ENCODE measurements at regions not wholly inside any gene's neighbourhood (a gene's known extent, or its start where the extent isn't known, plus 50 kb on each side); places are given as distances from the start of the nearest gene placed in this dataset.

DNA sequence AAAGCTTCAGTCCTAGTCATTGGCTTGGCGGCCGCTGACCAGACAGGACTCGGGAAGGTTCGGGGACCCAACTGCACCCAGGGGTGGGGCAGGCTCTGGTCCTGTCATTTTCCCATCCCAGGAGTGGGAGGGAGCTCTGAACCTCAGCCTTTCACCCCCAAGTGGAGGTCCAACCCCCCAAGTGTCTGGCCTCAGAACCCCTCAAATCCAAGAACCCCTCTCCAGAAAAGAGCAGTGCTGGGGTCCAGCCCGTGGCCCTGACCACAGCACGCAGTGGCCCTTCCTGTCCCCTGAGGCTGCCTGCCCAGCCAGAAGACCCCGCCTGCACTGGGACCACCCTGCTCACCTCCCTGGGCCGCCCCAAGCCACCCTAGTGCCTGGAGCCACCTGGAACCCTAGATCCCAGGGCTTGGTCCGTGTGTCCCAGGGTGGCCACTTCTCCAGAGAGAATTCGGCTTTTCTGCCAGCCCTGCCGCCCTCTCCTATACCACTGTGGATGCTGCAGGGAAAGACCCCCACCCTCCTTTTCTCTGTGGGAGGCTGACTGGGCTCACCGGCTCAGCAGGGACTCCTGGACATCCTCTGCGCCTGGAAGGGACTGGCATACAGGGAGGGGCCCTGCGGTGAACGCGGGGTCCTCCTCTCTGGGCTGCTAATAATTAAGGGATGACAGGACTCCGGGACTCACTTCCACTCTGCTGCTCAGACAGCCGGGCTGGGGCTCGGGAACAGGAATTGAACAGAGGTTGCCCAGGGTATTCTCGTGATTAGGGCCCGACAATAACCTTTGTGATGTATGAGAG lies 326.9 kb upstream of the SFSWAP start:
- peaks cover 10% of the 10 kb centered on the region for H3K27me3 Mint-ChIP-seq
- no peak for DNase-seq (ENCODE audit: low spot score, unreplicated experiment)
- no peak for TF ChIP-seq CTCF (IDR thresholded peaks at IDR 0.05; ENCODE audit: unreplicated experiment)
- no peaks in the 10 kb centered on the region for H3K36me3 Mint-ChIP-seq (ENCODE audit: insufficient read depth)
- H3K27ac Mint-ChIP-seq = no peak overlapping the region
- H3K4me3 Mint-ChIP-seq (ENCODE audit: low read depth) = no peak overlapping the region
- H3K4me1 Mint-ChIP-seq (ENCODE audit: low read depth) = no peaks in the 10 kb centered on the region
- H3K9me3 Mint-ChIP-seq (ENCODE audit: low read depth) = no peaks in the 10 kb centered on the region

DNA sequence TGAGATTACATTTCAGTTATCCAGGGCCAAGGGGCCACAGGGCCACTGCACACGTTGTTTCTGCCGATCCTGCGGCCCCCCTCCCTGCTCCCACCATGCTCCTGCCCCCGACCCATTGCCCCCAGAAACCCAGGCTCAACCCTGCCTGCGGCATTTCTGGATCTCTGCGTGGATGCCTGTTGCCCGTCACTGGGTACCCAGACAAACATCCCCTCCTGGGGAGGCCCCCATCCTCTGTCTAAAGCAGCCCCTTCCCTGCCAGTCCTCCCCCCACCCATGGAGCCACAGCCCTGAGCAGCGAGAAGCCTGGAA lies 326.4 kb upstream of the SFSWAP start:
- Mint-ChIP-seq H3K4me1 (ENCODE audit: low read depth) (no peaks in the 10 kb centered on the region), H3K27ac (no peak overlapping the region)
- no peak for DNase-seq (ENCODE audit: low spot score, unreplicated experiment)

DNA sequence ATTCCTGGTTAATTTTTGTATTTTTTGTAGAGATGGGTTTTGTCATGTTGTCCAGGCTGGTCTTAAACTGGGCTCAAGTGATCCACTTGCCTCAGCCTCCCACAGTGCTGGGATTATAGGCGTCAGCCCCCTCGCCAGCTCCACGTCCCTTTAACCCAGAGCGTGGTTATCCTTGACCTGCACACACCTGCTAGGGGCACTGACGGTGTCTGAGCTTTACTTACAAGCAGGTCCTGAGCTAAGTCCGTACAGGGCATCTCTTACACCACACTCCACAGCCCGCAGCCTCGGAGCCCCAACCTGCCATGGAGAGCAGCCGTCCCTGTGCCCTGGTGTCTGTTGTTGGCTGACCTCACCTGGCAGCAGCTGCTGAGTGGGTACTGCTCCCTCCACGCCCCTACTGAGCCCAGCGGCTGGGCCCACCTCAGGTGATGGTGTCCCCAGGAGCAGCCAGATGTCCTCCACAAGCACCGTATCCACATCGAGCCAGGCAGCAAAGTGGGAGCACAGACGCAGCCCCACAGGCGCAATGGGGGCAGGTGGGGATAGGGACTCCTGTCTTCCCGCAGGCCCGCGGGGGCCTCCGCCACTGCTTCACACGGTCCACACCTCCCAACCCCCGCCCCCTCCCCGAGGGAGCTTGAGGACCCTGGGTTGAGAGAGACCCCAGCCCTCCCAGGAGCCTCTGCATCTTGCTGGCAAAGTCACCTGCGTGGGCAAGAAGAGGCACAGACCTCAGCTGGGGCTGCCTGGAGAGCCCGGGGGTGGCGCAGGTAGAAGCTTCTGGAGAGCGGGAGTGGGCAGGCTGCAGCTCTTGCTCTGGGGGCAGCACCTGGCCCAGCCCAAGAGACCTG lies 325.4 kb upstream of the SFSWAP start:
- no peak for TF ChIP-seq CTCF (IDR thresholded peaks at IDR 0.05; ENCODE audit: unreplicated experiment)
- no peak overlapping the region for H3K4me3 Mint-ChIP-seq (ENCODE audit: low read depth)
- H3K27me3 Mint-ChIP-seq = peaks cover 9% of the 10 kb centered on the region
- no peaks in the 10 kb centered on the region for H3K4me1 Mint-ChIP-seq (ENCODE audit: low read depth)
- no peak overlapping the region for H3K27ac Mint-ChIP-seq
- DNase-seq (ENCODE audit: low spot score, unreplicated experiment) = no peak
- no peaks in the 10 kb centered on the region for H3K36me3 Mint-ChIP-seq (ENCODE audit: insufficient read depth)
- H3K9me3 Mint-ChIP-seq (ENCODE audit: low read depth) = no peaks in the 10 kb centered on the region

More for the DNA sequence above, 326.4 kb upstream of the SFSWAP start:
- no peak overlapping the region for H3K4me3 Mint-ChIP-seq (ENCODE audit: low read depth)
- H3K9me3 Mint-ChIP-seq (ENCODE audit: low read depth) = no peaks in the 10 kb centered on the region
- H3K36me3 Mint-ChIP-seq (ENCODE audit: insufficient read depth) = no peaks in the 10 kb centered on the region
- H3K27me3 Mint-ChIP-seq = peaks cover 9% of the 10 kb centered on the region
- no peak for TF ChIP-seq CTCF (IDR thresholded peaks at IDR 0.05; ENCODE audit: unreplicated experiment)

DNA sequence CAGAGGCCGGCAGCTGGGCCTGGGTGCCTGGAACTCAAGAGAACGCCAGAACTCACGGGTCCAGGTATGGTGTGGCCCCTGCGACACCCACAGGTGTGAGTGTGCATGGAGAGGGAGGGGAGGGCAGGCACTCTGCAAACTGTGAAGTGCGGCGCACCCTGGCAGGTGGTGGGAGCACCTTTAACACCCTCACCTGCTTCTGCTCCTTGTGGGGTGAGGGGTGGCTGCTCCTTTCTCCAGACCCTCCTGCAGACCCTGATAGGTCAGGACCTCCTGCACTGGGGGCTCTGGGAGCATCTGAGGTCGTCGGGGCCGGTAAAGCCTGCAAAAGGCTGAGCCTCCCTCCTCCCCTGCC lies 324.7 kb upstream of the SFSWAP start:
- peaks cover 9% of the 10 kb centered on the region for H3K27me3 Mint-ChIP-seq
- DNase-seq (ENCODE audit: low spot score, unreplicated experiment) = no peak
- H3K36me3 Mint-ChIP-seq (ENCODE audit: insufficient read depth) = no peaks in the 10 kb centered on the region
- no peak for TF ChIP-seq CTCF (IDR thresholded peaks at IDR 0.05; ENCODE audit: unreplicated experiment)
- H3K4me3 Mint-ChIP-seq (ENCODE audit: low read depth) = no peak overlapping the region
- H3K27ac Mint-ChIP-seq = no peak overlapping the region
- H3K4me1 Mint-ChIP-seq (ENCODE audit: low read depth) = no peaks in the 10 kb centered on the region
- no peaks in the 10 kb centered on the region for H3K9me3 Mint-ChIP-seq (ENCODE audit: low read depth)

DNA sequence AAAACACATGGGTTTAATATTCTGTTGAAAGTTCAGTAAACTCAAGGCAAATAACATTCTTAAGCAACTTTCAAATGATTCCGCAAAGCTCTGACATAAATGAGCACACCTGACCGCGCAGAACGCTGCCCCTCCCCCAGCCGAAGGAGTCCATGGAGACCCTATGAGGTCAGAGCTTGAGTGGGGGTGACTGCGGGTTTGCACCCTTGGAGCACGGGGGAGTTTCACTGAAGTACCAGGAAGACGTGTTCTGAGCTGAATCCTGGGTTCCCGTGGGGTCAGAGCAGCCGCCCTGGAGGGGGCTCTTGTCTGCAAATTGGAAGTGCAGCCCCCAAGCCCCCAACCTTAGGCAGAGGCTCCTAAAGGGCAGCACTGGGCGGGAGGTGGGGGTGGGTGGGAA lies 324.1 kb upstream of the SFSWAP start:
- no peaks in the 10 kb centered on the region for H3K4me1 Mint-ChIP-seq (ENCODE audit: low read depth)

More for the DNA sequence above, 324.1 kb upstream of the SFSWAP start:
- Mint-ChIP-seq H3K27me3 (peaks cover 9% of the 10 kb centered on the region), H3K9me3 (ENCODE audit: low read depth) (no peaks in the 10 kb centered on the region), H3K36me3 (ENCODE audit: insufficient read depth) (no peaks in the 10 kb centered on the region), H3K27ac (no peak overlapping the region), H3K4me3 (ENCODE audit: low read depth) (no peak overlapping the region)
- no peak for TF ChIP-seq CTCF (IDR thresholded peaks at IDR 0.05; ENCODE audit: unreplicated experiment)
- DNase-seq (ENCODE audit: low spot score, unreplicated experiment) = no peak
